NCI-H2107 treated with DMSO at 0.1 percent for 48 hours (cell line): ENCODE measurements at regions not wholly inside any gene's neighbourhood (a gene's known extent, or its start where the extent isn't known, plus 50 kb on each side); places are given as distances from the start of the nearest gene placed in this dataset.
"Not testable (repeated sequence)": the region's sequence is repeated elsewhere in the genome, so short reads cannot be mapped to it uniquely, and the experiment has no call there.

Experiments used
- DNase-seq: peaks from one replicate; lab custom pipeline; 2025; ENCODE audit not compliant: unreplicated experiment; lab: John Stamatoyannopoulos, UW

DNA sequence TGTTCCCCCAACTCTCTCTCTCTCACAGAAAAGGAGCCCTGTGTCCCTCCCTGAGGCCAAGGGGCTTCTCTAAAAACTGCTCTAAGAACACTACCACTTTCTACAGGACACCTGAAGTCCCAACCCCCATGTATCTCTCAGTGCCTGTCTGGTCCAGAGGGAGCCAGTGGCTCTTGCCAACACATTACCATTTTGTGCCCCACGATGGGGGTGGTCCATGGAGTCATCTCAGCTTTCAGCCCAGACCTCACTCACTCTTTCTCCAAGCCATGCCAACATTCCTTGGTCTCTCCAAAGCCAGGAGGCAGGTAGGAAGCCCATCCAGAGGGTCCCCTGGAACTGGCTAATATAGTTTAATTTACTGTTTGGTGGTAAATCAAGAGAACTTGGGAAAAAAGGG, 962.1 kb upstream of the DEFB115 start:
- DNase-seq = not testable (repeated sequence)

DNA sequence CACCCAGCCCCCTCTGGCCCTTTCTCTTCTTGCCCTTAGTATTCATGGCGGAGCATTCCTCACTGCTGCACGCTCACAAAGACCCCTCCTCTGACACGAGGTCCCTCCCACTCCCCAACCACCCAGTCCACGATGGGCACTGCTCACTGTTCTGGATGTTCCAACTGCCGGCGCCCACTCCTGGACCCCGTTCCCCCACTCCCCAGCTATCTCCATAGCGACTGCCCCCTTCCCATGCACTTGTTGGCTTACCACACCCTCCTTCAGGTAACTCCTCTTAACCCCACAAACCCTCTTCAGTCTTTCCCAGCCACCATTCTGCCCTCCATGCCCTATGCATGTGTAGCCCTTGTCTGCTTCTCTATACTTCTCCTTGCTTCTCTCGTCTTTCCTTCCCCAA, 961.5 kb upstream of the DEFB115 start:
- not testable (repeated sequence) for DNase-seq

DNA sequence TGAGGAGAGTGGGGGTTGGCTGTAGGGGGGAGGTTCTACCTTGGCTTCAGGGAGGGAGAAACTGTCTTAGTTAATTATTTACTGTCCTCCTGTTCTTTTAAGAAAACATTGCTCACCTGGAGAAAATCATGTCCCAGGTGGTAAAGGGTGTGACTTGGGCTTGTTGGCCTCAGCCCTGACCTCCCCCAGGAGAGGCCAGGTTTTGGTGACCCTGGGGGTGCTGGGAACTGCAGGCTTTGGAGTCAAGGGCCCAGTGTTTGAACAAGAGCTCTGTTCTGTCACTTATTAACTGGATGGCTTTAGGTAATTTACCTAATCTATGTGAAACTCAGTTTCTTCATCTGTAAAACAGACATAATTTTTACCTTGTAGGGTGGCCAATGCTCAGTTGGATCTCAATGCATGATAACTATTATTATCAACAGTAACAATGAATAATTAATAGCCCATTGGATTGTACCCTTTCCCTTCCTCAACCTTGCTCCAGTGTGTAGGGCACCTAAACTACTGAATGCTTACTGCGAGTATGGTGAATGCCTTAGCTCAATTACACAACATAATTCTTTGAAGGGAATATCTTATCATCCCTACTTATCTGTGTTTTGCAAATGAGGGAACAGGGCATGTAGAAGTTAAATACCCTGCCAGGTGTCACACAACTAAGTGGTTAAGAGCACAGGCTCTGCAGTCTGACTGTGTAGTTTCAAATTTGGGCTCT, 959.4 kb upstream of the DEFB115 start:
- not testable (repeated sequence) for DNase-seq

DNA sequence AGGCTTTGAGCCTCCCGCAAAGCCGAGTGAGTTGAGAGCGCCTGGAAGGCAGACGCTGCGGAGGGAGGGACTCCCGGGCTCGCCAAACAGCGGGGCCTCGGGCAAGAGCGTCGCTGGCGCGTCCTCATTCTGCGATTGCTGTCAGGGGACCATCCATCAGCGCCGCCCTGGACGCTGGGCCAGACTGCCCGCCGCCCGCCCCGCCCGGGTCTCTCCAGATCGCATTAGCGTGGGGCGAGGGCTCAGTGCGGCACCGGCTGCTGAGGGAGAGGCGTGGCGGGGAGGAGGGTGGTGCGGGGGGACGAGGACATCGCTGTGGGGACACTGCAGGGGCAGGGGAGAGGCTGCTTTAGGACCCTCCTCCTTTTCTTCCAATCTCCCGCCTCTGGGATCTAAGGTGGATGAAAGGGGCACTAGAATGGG, 957.2 kb upstream of the DEFB115 start:
- DNase-seq = not testable (repeated sequence)

DNA sequence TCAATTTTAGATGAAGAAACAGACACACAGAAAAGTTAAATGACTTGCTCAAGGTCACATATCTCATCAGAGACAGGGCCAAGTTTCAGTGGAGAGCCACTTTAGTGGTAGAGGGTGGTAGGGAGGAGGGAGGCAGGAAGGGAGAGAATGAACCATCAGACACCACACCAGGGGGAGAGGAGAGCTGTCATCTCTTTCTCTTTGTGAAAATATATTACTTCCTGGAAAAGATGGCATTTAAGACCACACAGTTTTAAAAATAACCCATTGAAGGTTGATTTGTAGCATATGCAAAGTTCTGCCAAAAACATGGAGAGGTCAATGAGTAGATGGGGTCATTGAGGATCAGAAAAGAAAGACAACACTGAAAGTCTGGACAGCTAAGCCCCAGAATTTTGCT, 954.7 kb upstream of the DEFB115 start:
- DNase-seq = not testable (repeated sequence)

DNA sequence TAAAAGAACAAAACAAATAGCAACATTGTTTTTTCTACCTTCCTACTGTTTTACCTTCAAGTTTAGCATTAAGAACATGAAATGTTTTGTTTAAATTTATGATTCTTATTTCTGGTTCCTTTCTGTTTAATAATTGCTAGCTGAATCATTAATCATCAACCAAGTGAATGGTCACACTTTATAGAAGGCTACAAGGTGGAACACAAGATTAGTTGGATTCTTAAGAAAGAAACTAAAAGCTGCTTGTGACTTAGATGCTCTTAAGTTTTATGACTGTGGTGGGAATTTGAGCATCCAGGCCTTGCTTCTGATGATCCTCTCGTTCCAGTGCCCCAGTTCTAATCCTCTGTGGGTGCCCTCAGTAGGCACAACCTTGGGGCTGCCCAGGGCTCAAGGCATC, 947.5 kb upstream of the DEFB115 start:
- not testable (repeated sequence) for DNase-seq

DNA sequence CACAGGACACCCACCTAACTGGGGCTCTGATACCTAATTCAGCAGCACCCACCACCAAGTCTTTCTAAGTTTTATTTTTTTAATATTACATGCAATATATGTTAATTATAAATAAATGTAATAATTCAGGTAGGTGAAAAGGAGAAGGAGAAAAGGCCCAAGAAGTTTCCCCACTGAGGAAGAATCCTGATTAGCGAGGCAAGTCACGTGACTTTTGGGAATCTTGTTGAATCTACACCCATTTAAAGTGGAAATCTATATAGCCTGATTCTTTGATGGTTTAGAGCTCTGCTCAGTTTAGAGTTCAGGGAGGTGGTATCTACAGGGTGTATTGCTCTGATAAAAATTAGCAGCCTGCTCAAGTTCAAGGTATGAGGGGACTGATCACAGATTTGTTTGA, 947.1 kb upstream of the DEFB115 start:
- not testable (repeated sequence) for DNase-seq

DNA sequence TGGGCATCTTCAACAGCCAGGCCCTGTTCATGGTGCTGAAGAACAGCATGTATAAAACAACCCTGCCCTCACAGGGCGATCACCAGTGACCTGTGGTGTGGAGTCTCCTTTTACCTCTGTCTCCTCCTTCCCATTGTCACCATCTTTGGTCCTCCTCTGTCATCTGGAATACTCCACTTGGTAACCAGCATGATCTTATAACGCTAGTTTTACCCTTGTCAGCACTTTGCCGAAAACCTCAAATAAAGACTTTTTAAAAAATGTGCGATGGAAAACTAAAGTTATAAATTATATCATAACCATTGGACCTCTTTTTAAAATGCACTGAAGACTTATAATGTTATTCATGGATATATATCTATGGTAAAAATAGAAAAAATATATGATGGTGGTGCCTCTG, 945.2 kb upstream of the DEFB115 start:
- not testable (repeated sequence) for DNase-seq

DNA sequence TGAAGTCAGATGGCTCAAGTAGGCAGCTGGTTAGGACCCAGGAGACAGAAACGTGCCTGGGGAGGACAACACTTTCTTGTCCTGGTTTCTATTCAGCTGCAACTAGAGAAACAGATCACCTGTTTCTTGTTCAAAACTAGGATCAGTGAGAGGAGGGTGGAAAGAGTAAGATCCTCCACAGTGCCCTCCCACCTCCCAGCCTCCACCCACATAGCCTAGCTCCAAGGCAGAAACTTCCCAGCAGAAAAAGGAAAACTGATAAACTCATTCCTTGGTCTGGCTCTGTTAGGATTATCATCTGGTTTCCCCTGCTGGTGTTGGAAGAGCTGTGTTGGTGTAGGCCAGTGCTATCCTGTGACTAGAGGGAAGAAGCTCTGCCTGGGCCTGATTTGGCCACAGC, 943.8 kb upstream of the DEFB115 start:
- not testable (repeated sequence) for DNase-seq

DNA sequence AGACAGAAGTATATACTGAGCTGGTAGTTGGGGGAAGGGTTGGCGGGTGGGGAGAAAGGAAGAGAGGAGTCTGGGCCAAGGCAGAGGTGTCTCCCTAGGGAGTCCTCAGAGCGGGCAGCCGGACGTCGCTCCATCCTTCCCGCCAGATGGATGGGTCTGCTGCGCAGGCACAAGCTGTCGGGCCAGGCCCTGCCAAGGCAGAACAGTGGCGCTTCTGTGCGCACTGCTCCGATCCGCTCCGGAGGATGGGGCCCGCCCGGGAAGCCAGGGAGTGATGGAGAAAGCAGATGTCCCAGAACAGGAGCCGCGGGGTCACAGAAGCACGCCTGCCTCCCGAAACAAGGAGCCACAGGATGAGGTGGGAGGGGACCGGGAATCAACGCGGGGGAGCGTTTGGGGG, 941.4 kb upstream of the DEFB115 start:
- not testable (repeated sequence) for DNase-seq

DNA sequence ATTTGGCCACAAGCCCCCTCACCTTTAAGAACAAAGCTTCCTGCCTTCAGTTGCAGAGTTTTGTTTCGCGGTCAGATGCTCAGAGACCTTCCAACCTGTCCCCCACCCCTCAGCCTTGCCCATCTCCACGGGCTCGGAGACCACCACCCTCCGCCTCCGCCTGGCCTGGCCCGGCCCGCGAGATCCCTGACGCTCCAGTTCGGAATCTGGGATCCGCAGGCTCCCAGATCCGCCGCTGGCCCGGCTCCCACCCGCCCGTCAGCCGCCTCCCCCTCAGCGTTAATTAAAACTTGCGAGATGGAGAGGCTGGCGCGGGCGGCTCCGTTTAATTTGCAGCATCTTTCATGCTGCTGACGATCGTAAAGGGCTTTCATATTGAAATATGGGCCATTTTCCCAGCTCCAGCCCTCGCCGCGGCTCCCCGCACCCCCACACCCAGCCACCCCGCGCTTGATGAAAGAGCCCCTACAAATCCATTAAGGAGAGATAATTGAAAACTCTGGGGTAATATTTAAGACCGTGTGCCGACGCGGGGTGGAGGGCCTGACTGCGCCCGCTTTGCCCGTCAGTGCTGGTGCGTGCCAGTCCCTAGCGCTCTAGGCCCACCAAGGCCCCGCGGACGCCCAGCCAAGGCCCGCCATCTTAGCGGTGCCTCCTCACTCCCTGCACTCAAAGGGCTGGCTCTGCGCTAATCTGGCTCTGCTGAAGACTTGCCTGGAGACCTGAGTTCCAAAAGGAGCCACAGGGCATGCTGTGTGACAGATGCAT, 940.7 kb upstream of the DEFB115 start:
- DNase-seq = not testable (repeated sequence)

DNA sequence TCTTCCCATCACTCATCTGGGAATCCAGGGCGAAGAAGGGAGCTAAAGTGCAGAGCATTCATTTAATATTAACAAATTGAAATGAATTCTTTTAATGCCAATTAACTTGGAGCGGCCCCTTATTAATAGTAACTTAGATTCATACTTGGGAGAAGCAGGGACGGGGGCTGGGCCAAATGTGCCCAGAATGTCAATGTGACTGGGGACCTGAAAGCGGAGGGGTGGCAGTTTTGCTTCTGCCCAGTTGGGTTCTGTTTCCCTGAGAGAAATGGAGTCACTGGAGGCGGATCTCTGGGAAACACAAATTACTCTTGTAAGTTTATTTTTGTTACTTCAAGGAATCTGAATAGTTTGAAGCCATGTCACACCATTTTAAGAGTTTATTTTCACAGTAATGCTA, 923.7 kb upstream of the DEFB115 start:
- not testable (repeated sequence) for DNase-seq

DNA sequence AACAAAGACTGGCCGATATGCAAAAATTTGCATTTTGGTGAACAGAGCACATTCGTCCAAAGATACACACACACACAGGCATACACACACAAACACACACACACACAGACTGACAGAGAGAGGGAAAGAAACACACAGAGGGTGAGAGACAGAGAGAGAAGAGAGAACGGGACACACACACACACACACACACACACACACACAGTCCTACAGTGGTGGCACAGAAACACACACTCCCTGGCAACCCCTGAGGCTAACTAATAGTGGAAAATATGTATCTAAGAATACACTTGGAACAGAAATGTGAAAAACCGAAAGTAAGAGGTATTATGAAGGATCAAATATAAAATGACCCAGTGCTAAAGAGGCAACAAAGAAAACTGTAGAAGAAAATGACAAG, 919.9 kb upstream of the DEFB115 start:
- not testable (repeated sequence) for DNase-seq

DNA sequence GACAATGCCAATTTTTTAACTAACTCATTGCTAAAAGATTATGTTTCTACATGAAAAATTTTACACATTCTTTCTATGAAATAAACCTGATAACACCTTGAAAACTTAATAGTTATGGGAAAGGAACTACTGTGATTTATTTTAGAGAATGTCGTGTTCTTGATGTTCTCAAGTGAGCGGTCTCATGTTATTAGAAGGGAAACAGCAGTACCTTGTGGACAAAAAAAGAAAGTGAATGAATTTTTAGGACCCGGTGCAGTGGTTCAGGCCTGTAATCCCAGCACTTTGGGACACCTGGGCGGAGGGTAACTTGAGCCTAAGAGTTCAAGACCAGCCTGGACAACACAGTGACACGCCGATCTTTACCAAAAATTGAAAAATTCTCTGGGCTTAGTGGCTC, 908.5 kb upstream of the DEFB115 start:
- not testable (repeated sequence) for DNase-seq

DNA sequence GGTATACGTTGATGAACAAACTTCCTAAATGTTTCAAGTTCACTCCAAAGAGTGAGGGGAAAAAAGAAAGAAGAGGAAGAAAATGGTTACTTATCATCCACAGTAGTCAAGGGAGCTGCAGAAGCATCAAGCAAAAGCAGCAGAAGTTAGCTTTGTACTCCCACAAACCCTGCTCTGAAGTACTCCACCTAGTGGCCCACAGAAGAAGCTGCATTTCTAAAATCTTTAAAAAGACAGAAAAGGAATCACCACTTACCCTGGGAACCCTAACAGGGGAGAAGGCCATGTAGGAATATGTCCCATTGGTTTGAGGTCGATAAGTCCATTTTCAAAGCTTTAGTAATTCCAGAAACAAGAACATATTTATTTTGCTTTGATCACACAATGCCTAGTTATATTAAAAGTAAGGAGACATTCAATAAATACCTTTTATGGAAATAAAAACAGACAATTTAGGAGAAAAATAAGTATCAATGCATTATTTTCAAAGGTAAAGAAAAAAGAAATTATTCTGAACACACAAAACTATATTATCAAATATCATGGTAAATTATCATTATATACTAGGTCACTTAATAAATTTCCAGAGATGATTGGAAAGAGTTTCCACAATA, 900.5 kb upstream of the DEFB115 start:
- DNase-seq = not testable (repeated sequence)

DNA sequence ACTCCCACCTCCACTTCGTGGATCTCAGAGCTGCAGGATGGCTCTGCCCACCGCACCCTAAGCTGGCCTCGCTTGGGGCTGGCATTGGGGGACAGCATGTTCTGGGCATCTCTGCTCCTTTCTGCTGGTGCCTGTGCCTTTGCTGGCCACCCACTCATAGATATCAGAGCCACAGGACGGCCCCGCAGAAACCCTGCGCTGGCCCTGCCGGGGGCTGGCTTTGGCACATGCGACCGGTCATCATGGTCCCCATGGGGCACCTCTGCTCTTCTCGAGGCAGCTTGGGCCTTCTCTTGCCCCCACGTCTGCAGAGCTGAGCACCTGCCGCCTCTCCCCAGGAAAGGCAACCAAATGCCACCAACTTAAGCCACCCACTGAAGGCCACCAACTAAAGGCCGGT, 895.7 kb upstream of the DEFB115 start:
- DNase-seq = not testable (repeated sequence)

DNA sequence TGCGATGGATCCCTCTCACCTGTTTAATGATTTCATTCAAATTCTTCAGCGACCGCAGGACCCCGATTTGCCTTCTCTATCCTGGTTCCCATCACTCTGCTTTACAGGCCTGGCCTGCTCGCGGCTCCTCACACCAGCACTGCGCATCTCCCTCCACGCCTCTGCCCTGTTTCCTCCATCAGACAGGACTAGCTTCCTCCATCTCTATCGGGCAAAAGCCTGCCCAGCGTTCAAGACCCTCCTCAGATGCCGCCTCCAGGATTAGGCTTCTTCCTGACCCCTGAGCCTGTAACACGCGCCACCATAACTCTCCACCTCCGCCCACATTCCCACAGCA, 881.1 kb upstream of the DEFB115 start:
- DNase-seq = not testable (repeated sequence)

DNA sequence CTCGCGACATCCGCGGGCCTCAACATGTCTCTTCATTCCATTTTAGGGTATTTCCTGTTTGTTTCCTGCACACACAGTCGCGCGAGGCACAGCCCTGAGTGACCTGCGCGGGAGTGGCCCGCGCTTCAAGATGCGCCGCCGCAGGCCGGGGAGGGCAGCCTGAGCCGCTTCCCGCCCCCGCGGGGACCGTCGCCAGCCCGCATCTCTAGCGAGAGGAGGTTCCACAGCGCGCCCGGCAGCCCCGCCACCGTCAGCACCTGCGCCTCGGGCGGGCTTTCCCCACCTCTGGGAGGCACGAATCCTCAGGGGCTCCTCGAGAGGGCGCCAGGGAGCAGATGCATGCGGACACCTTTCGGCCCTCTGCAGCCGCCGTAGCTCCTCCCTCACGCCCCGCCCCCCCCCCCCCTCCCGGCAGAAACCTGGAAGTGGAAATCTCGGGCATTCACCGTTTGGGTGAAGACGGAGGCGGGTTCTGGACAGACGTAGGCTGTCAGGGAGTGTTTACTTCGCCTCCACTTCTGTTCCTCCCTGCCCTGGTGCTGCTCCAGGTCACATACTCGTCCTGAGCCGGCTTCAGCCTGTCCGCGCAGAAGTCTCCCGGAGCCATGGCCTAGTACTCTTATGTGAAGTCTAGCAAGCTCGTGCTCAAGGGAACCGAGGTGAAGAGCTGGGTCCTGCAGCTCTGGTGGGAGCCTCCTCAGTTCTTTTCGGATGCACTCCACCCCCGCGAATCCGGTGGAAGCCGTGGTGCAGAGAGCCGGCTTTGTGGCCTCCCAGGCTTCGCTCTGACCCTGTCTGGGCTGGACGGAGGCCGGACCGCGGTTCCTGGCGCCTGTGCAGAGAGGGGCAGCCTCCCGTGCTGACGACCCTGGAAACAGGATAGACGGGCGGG, 880.5 kb upstream of the DEFB115 start:
- DNase-seq = peak; percentile 8

DNA sequence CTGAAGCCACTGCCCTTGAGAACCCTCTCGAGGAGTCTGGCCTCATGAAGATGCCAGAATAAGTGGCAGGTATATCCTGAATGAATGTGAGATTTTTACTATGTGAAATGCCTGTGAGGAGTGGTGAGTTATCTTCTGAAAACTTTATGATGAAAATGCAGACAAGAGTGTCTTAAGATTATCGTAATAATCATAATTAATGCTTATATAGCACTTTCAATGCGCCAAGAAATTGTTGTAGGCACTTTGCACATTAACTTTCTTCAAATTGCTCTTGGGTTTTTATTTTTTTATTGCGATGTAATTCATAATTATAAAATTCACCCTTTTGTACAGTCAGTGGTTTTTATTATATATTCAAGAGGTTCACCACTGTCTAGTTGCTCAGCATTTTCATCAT, 879.1 kb upstream of the DEFB115 start:
- DNase-seq = not testable (repeated sequence)

DNA sequence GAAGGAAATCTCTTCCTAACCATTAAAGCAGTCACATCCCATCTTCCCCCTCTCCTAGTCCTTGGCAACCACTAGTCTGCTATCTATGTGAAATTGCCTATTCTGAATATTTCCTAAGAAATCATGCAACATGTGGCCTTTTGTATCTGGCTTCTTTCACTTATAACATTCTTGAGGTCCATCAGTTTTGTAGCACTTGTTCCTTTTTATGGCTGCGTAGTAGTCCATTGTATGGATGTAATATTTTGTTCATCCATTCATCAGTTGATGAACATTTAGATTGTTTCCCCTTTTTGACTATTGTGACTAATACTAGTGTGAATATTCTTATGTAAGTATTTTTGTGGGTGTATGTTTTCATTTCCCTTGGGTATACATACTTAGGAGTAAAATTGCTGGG, 878.7 kb upstream of the DEFB115 start:
- DNase-seq = not testable (repeated sequence)

DNA sequence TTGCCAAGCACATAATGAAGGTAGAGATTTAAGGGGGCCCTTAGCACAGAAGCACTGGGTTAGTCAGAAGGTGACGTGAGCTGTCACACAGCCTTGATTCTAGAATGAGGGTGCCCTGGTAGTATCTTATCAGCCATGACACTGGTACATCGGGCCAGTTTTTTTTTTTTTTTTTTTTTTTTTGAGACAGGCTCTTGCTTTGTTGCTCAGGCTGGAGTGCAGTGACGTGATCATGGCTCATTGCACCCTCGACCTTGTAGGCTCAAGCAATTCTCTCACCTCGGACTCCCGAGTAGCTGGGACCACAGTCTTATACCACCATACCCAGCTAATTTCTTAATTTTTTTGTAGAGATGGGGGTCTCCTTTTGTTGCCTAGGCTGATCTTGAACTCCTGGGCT, 872.6 kb upstream of the DEFB115 start:
- DNase-seq = not testable (repeated sequence)
